Activated naive CD4-positive, alpha-beta T cell treated with anti-CD3 and anti-CD28 coated beads, Interleukin-2, amount 50 U/mL, for 24 hours (primary cell): ENCODE measurements at regions not wholly inside any gene's neighbourhood (a gene's known extent, or its start where the extent isn't known, plus 50 kb on each side); places are given as distances from the start of the nearest gene placed in this dataset.

Experiments used
- H3K27ac Mint-ChIP-seq: one replicate; pipeline ENCODE4 v1.8.0; 2021; ENCODE audit warnings: mild to moderate bottlenecking, mixed read lengths
- H3K27me3 Mint-ChIP-seq: one replicate; pipeline ENCODE4 v1.8.0; 2021; ENCODE audit warnings: mixed read lengths
- H3K36me3 Mint-ChIP-seq: one replicate; pipeline ENCODE4 v1.8.0; 2021; ENCODE audit warnings: mixed read lengths
- H3K4me1 Mint-ChIP-seq: one replicate; pipeline ENCODE4 v1.8.0; 2021; ENCODE audit warnings: mixed read lengths
- H3K4me3 Mint-ChIP-seq: one replicate; pipeline ENCODE4 v1.8.0; 2021; ENCODE audit warnings: mild to moderate bottlenecking, mixed read lengths
- H3K9me3 Mint-ChIP-seq: one replicate; pipeline ENCODE4 v1.8.0; 2021; ENCODE audit warnings: mixed read lengths

DNA sequence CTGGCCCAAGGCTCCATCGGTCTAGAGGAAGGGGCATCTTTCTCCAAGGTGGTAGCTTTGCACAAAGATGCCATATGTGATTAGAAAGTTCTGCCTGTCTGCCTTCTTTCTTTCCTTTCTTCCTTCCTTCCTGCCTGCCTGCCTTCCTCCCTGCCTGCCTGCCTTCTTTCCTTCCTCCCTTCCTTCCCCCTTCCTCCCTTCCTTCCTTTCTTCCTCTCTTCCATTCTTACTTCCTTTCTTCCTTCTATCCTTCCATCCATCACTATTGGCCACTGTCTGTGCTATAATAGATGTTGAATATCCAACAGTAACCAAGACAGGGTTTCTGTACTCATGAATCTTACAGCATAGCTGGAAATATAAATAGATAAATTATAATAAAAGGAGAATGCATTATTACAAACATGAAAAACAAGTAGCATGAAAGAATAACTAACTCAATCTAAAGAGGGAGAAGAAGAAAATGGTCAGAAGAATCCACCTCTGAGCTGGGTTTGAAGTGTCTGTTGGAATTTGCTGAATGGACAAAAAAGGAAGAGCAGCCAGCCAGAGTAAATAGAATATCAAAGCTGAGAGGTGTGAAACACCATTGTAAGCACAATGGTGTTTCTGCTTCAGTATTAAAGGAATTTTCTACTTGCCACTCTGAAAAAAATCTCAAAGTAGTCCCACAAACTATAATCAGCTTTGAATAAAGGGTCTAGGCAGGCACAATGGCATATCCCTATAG lies 250.6 kb upstream of the NR5A2 start:
- no peak overlapping the region for H3K27ac Mint-ChIP-seq
- H3K9me3 Mint-ChIP-seq = peaks cover 4% of the 10 kb centered on the region
- no peaks in the 10 kb centered on the region for H3K36me3 Mint-ChIP-seq
- no peak overlapping the region for H3K4me3 Mint-ChIP-seq
- H3K4me1 Mint-ChIP-seq = no peaks in the 10 kb centered on the region
- peaks cover 5% of the 10 kb centered on the region for H3K27me3 Mint-ChIP-seq

DNA sequence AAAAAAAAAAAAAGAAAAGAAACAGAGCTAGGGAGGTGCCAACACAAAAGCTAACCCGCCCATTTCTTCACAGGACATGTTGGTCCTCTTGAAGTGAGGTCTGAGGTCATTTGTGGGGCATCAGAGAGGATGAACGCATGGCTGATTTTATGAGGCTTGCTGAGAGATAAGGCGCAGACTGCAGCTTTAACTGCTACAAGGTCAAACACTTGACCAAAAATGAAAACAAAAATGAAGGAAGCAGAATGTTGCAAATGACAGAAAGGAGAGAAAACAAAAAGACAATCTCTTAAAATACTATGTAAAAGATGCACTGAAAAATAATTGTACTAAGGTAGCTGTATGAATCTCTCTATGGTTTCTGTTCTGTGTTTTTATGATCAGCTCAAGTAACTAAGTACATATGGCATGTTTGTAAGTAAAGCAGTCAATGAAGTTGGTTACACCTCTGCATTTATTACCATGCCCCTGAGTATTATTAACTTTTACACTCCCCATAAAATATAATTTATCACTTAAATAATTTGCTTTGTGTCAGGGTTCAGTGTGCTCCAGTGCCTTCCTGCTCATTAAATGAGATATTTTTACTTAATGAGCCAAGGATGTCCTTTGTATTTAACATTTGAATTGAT lies 249.1 kb upstream of the NR5A2 start:
- Mint-ChIP-seq H3K27me3 (peaks cover 1% of the 10 kb centered on the region), H3K4me3 (no peak overlapping the region), H3K27ac (no peak overlapping the region)

DNA sequence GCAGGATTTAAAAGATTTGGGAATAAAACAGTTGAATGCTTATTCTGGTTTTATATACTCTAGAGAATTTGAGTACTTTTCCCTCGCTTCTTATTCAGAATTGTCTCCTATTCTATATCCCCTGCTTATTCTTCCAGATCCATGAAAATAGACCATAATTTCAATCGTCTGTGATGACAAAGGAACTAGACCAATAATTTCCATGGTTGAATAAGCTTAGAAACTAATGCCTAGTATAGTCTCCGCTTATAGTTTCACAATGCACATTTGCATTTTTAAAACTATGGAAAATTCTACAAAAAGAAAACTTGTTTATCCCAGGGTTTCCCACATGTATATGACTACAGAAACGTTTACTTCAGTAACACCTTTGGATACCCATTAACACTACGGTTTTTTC lies 247.4 kb upstream of the NR5A2 start:
- Mint-ChIP-seq H3K4me1 (no peaks in the 10 kb centered on the region), H3K27me3 (no peaks in the 10 kb centered on the region), H3K9me3 (no peaks in the 10 kb centered on the region), H3K27ac (no peak overlapping the region), H3K36me3 (no peaks in the 10 kb centered on the region), H3K4me3 (no peak overlapping the region)

More for the DNA sequence above, 249.1 kb upstream of the NR5A2 start:
- Mint-ChIP-seq H3K36me3 (no peaks in the 10 kb centered on the region), H3K4me1 (no peaks in the 10 kb centered on the region), H3K9me3 (no peaks in the 10 kb centered on the region)

DNA sequence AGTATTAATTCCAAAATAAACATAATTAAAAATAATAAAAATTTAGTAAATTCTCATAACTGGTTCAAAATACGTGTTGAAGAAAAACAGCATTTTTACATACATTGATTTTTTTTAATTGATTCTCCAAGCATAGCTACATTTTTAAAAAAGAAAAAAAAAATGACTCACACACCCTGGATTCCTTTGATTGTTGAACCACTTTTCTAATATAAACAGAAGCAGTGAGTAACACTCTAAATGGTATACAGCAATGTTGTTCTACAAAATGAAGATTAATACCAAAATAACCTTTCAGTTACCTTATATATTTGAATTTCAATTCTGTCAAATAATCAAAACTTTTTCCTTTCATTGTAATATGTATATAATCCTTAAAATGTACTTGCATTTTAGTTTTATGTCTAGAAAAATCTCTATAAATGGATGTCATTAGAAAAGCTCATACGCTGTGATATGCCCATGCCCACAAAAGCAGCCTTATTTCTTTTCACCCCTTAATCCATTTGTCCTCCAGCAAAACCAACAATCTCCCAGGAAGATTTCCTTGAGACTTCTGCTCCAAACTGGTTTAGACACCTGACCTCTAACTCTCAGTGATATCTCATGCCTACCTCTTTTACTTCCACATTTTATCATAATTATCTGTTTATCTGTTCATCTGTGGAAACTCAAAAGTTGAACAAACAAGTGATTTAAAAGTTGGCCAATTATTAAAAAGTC lies 246.4 kb upstream of the NR5A2 start:
- no peaks in the 10 kb centered on the region for H3K36me3 Mint-ChIP-seq
- H3K4me3 Mint-ChIP-seq = no peak overlapping the region
- H3K27ac Mint-ChIP-seq = no peak overlapping the region
- H3K4me1 Mint-ChIP-seq = no peaks in the 10 kb centered on the region
- H3K9me3 Mint-ChIP-seq = no peaks in the 10 kb centered on the region
- no peaks in the 10 kb centered on the region for H3K27me3 Mint-ChIP-seq

DNA sequence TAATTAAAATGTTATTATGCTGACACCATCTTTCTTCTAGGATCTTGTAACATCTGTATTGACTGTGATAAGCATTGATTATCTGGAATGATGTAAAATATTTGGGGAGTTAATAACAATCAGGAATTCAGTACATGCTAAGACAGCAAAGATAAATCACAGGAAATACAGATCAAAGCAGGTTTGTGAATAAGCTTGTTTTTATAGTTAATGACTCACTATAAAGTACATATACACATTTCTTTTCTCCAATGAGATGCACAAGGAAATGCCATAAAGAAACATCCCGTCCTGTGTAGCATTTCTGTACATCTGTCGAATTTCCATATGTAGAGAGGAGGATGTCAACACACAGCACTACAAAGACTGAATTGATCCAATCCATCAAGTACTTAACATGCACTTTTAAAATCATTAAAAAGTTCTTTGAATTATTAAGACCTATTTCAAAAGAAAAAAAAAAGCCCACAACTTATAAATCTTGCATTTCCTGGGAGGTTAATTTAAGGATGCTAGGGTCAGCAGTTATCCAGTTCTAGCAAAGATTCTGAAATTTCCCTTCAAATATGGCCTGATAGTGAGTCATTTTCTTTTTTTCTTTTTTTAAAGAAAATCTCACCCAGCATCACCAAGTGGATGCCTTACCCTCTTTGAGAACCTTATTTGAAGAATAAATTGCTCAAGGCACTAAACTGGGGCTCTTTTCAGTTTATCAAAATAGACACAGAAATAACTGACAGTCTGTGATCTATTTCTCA lies 243.2 kb upstream of the NR5A2 start:
- Mint-ChIP-seq H3K9me3 (no peaks in the 10 kb centered on the region), H3K27me3 (peaks cover 1% of the 10 kb centered on the region), H3K27ac (no peak overlapping the region), H3K4me3 (no peak overlapping the region), H3K4me1 (no peaks in the 10 kb centered on the region), H3K36me3 (no peaks in the 10 kb centered on the region)

DNA sequence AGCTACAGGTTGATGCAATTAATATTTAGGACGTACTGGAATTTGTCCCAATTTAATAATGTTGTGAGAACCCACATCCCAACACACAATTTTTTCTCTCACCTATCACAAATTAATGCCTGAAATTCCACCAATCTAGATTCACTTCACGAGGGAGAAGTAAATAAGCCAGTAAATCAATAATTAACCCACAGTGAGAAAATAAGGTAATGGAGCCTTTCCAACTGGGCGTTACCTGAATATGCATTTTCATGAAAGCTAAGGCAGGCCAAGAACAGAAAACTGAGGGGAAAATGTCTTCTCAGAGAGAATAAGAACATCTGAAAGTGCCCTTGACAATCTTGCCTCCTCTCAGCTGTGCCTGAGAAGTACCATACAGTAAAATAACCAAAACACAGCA lies 240.8 kb upstream of the NR5A2 start:
- Mint-ChIP-seq H3K27ac (no peak overlapping the region), H3K36me3 (no peaks in the 10 kb centered on the region), H3K4me3 (no peak overlapping the region), H3K9me3 (no peaks in the 10 kb centered on the region), H3K4me1 (no peaks in the 10 kb centered on the region), H3K27me3 (peaks cover 1% of the 10 kb centered on the region)

DNA sequence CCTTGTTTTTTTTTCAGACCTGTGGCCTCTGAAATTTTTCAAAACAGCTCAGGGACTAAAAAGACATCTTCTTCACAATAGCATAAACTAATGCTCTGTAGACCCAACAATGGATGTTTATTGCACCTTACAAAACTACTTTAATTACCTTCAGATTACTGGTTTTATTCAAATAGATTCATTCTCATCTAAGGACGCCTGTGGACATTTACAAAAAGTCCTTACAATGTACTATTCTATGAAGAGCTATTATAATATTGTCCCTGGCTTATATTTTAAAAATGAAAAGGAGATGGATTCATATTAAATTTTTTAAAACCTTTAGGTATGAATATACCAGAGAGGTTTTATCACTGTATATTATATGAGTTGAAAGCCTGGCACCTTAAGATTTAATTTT lies 238.4 kb upstream of the NR5A2 start:
- Mint-ChIP-seq H3K27ac (no peak overlapping the region), H3K9me3 (no peaks in the 10 kb centered on the region), H3K27me3 (peaks cover 1% of the 10 kb centered on the region), H3K4me3 (no peak overlapping the region), H3K36me3 (no peaks in the 10 kb centered on the region), H3K4me1 (no peaks in the 10 kb centered on the region)

DNA sequence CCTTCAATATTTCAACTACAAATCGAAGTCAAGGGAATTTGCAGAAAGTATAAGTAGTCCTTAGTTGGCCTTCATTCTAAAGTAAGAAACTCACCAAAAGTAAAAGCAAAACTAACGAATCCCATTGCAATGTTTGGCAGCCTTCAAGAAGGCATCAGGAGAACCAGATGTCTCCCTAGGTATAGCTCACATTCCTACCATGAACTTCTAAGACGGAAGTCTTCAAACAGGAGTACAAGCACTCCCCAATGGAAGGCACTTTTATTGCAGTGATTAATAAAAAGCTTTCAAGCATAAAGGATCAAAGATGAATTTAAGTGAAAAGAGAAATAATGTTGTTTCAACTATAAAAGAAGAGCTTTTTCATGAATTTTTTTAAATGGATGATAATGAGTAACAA lies 236.0 kb upstream of the NR5A2 start:
- peaks cover 1% of the 10 kb centered on the region for H3K27me3 Mint-ChIP-seq
- no peaks in the 10 kb centered on the region for H3K36me3 Mint-ChIP-seq
- H3K9me3 Mint-ChIP-seq = no peaks in the 10 kb centered on the region
- H3K27ac Mint-ChIP-seq = no peak overlapping the region
- no peaks in the 10 kb centered on the region for H3K4me1 Mint-ChIP-seq
- no peak overlapping the region for H3K4me3 Mint-ChIP-seq

DNA sequence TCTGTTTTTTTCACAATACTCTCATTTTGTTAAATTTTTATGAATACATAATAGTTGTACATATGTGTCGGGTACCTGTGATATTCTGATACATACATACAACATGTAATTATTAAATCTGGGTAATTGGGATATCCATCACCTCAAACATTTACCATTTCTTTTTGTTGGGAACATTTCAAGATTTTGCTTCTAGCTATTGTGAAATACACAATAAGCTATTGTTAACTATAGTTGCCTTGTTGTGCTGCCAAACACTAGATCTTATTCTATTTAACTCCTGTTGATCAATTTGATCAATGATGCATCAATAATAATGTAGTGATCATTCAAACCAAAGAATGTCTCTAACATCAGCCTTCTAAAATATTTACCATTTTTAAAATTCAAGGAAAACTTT lies 234.6 kb upstream of the NR5A2 start:
- H3K27ac Mint-ChIP-seq = no peak overlapping the region
- H3K9me3 Mint-ChIP-seq = no peaks in the 10 kb centered on the region
- no peak overlapping the region for H3K4me3 Mint-ChIP-seq
- peaks cover 1% of the 10 kb centered on the region for H3K27me3 Mint-ChIP-seq
- H3K4me1 Mint-ChIP-seq = no peaks in the 10 kb centered on the region
- no peaks in the 10 kb centered on the region for H3K36me3 Mint-ChIP-seq

DNA sequence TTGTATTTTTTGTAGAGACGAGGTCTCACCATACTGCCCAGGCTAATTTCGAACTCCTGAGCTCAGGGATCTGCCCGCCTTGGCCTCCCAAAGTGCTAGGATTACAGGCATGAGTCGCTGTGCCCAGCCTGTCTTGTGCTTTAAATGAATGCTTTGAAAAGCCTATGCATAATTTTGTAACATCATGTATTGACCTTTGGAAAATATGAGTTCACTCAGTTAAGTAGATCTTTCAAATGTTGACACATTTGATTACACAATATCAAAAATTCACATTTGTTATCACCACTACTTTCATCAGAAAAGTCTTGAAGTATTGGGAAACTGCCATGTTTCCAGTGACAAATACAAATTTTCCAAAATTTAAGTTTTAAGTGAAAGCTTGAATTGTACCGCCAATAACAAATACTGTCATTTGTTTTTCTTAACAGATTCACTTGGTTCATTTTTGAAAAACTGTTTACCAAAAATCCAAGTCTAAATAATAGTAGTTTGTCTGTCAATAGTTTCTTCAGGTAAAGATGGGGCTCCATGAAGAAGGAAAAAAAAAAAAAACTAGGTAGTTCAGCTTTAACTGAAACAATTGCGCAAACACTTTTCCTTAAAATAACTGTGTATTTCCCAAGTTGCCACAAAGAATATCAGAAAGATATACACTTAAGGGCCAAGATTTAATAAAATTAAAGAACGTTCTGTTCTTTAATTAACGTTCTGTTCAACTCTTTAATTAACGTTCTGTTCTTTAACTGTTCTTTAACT lies 233.2 kb upstream of the NR5A2 start:
- Mint-ChIP-seq H3K27ac (no peak overlapping the region), H3K9me3 (no peaks in the 10 kb centered on the region), H3K4me3 (no peak overlapping the region), H3K27me3 (peaks cover 2% of the 10 kb centered on the region), H3K4me1 (no peaks in the 10 kb centered on the region), H3K36me3 (no peaks in the 10 kb centered on the region)

DNA sequence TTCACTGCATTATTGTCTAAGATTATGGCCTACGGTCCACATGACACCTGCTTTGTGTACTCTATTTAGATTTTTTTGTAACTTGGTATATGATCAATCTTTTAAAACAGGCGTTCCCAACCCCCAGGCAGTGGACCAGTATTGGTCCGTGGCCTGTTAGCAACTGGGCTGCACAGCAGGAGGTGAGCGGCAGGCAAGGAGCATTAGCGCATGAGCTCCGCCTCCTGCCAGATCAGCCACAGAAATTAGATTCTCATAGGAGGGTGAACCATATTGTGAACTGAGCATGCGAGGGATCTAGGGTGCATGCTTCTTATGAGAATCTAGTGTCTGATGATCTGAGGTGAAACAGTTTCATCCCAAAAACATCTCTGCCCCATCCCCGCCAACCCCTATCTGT lies 228.4 kb upstream of the NR5A2 start:
- no peaks in the 10 kb centered on the region for H3K4me1 Mint-ChIP-seq
- H3K36me3 Mint-ChIP-seq = no peaks in the 10 kb centered on the region
- H3K27me3 Mint-ChIP-seq = peaks cover 9% of the 10 kb centered on the region
- H3K4me3 Mint-ChIP-seq = no peak overlapping the region
- H3K27ac Mint-ChIP-seq = no peak overlapping the region
- H3K9me3 Mint-ChIP-seq = no peaks in the 10 kb centered on the region

DNA sequence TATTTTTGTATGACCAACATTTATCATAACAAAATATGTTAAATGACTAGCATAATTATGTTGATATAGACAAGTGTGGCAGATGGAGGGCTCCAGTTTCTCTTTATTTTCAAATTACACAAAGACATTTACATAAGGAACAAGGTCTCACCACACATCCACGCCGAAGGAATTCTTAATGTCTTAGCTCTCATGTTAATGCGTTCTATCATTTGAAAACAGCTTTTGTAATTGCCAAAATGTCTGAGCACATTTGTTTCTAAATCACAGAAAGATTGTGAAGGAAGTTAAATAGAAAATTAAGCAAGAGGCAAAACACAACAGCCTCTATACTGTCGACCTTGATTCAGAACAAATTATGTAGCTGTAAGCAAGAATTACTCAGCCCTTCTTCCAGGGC lies 223.0 kb upstream of the NR5A2 start:
- H3K4me1 Mint-ChIP-seq = no peaks in the 10 kb centered on the region
- H3K27ac Mint-ChIP-seq = no peak overlapping the region
- H3K27me3 Mint-ChIP-seq = peaks cover 13% of the 10 kb centered on the region
- no peaks in the 10 kb centered on the region for H3K36me3 Mint-ChIP-seq
- no peak overlapping the region for H3K4me3 Mint-ChIP-seq
- H3K9me3 Mint-ChIP-seq = no peaks in the 10 kb centered on the region

DNA sequence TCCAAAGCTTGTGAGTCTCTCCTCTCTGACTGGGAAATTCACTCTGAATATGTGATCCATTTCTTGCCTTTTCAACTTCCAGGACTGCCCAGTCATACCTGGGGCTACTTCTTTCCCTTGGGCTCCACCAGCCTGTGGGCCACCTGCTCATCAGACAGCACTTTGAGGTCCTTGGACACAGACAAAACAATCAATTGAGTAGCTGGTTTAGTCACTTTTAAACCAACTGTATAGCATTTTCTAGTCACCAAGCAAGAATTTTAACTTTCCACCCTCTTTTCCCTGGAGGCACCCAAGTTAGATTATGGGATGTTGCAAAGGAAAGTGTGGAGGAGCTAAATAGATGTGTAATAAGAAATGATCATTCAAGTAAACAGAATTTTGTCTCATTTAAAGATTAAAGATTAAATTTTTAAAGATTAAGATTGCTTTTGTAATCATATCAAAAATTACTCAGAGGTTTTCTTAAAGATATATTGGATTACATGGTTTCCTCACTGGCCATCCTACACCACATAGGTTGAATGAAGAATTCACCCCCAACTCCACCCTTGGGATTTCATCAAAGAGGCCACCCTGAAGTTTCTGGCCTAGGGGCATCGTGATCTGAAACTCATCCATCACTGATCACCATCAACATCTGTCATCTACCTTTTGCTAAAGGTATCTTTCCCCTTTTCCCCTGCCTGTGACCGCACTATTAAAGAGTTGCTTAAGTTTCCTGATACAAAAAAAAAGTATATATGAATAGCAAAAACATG lies 219.2 kb upstream of the NR5A2 start:
- no peaks in the 10 kb centered on the region for H3K36me3 Mint-ChIP-seq

DNA sequence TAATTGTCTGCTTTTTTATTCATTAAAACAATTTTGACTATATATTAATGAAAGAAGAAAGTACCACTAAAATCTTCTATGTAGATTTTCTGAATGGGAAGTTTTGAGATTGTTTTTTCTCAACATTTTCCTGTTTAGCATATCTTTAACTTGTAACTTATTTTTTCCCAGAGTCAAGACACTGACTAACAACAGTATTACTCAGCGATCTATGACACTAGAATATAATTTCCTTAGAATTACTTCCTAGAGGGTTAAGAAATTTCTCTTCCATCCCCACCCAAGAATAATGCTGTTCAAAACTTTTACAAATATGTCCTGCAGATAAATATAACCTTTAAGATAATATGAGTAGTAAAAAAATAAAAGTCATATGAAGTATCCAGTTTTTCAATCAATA lies 218.2 kb upstream of the NR5A2 start:
- Mint-ChIP-seq H3K9me3 (no peaks in the 10 kb centered on the region), H3K4me3 (no peak overlapping the region), H3K4me1 (no peaks in the 10 kb centered on the region), H3K36me3 (no peaks in the 10 kb centered on the region), H3K27ac (no peak overlapping the region), H3K27me3 (peaks cover 12% of the 10 kb centered on the region)

More for the DNA sequence above, 219.2 kb upstream of the NR5A2 start:
- no peaks in the 10 kb centered on the region for H3K9me3 Mint-ChIP-seq
- no peak overlapping the region for H3K4me3 Mint-ChIP-seq
- no peaks in the 10 kb centered on the region for H3K4me1 Mint-ChIP-seq
- no peak overlapping the region for H3K27ac Mint-ChIP-seq
- peaks cover 11% of the 10 kb centered on the region for H3K27me3 Mint-ChIP-seq
